H1 (cell line): ENCODE measurements at regions not wholly inside any gene's neighbourhood (a gene's known extent, or its start where the extent isn't known, plus 50 kb on each side); places are given as distances from the start of the nearest gene placed in this dataset.

ENCODE experiments used
- CTCF ChIA-PET: fragments of 300-600 bp; sonication (Branson Sonifier 250); formaldehyde crosslinking; loops from one replicate; lab custom pipeline; 2021; ENCODE audit not compliant: partially characterized antibody; lab: Charles Lee
- POLR2A ChIA-PET: fragments of 300-600 bp; sonication (Branson Sonifier 250); formaldehyde crosslinking; loops from one replicate; lab custom pipeline; 2021; ENCODE audit warnings: inconsistent platforms; ENCODE audit not compliant: partially characterized antibody; lab: Charles Lee
- DNase-seq, 2 experiments: peaks; one replicate each; pipeline versions ENCODE4 v3.0.0 to v3.0.0-alpha.2; 2010 to 2022; ENCODE audit warnings: low spot score in 2 of 2, low read depth in 1 of 2, mixed read lengths in 1 of 2
- FAIRE-seq: peaks from 2 replicates; lab custom pipeline; 2011; peaks lifted over from hg19 to GRCh38; lab: Jason Lieb, UNC
- H2AFZ ChIP-seq: 2 replicates; pipeline ENCODE4 v1.8.1; 2012; ENCODE audit warnings: low read length, inconsistent platforms
- H2AK5ac ChIP-seq: 2 replicates; pipeline ENCODE4 v1.6.1; 2013; ENCODE audit warnings: low read depth, low read length
- H2BK120ac ChIP-seq: replicated peaks from 2 replicates; pipeline ENCODE3; 2013; ENCODE audit warnings: low read depth, low read length, inconsistent platforms
- H2BK12ac ChIP-seq: 2 replicates; pipeline ENCODE4 v1.6.1; 2013; ENCODE audit warnings: low read depth, low read length
- H2BK15ac ChIP-seq: 2 replicates; pipeline ENCODE4 v1.6.1; 2013; ENCODE audit warnings: low read length
- H2BK20ac ChIP-seq: 2 replicates; pipeline ENCODE4 v1.6.1; 2013; ENCODE audit warnings: low read length
- H2BK5ac ChIP-seq: 2 replicates; pipeline ENCODE4 v1.6.1; 2013; ENCODE audit warnings: low read depth, low read length
- H3K14ac ChIP-seq: 2 replicates; pipeline ENCODE4 v1.6.1; 2013; ENCODE audit warnings: inconsistent platforms; ENCODE audit not compliant: insufficient read length
- H3K18ac ChIP-seq: 2 replicates; pipeline ENCODE4 v1.6.1; 2013; ENCODE audit warnings: low read length; ENCODE audit errors: extremely low read depth
- H3K23ac ChIP-seq: 2 replicates; pipeline ENCODE4 v1.6.1; 2013; ENCODE audit warnings: inconsistent platforms; ENCODE audit not compliant: insufficient read length
- H3K23me2 ChIP-seq: 2 replicates; pipeline ENCODE4 v1.6.1; 2013; ENCODE audit warnings: low read depth, low read length
- H3K27ac ChIP-seq: 2 replicates; pipeline ENCODE4 v1.6.1; 2011; ENCODE audit warnings: low read depth, low read length, inconsistent platforms
- H3K27me3 ChIP-seq, 4 experiments: replicated peaks in 1 of 4; 1 replicate in 1 of 4; 2 replicates in 3 of 4; pipeline versions ENCODE4 v1.6.1 to v1.8.1; 2011 to 2013; ENCODE audit warnings: low read length in 3 of 4, mild to moderate bottlenecking in 3 of 4, inconsistent platforms in 2 of 4, mixed read lengths in 2 of 4, moderate library complexity in 1 of 4; ENCODE audit not compliant: control insufficient read depth in 3 of 4, insufficient read depth in 3 of 4; ENCODE audit errors: extremely low read depth in 1 of 4
- H3K36me3 ChIP-seq, 4 experiments: 2 replicates each; pipeline versions ENCODE4 v1.6.1 to v1.8.1; 2011 to 2013; ENCODE audit warnings: mild to moderate bottlenecking in 4 of 4, low read length in 3 of 4, moderate library complexity in 2 of 4, control low read depth in 1 of 4, inconsistent platforms in 1 of 4; ENCODE audit not compliant: insufficient read depth in 4 of 4, control insufficient read depth in 2 of 4
- H3K4ac ChIP-seq: replicated peaks from 2 replicates; pipeline ENCODE3; 2013; ENCODE audit warnings: low read length, low read depth, mixed read lengths, inconsistent platforms; ENCODE audit not compliant: insufficient read length
- H3K4me1 ChIP-seq, 4 experiments: replicated peaks in 1 of 4; 1 replicate in 1 of 4; 2 replicates in 3 of 4; pipeline versions ENCODE4 v1.6.1 to v1.8.1; 2011 to 2013; ENCODE audit warnings: low read length in 3 of 4, inconsistent platforms in 2 of 4, mixed read lengths in 1 of 4; ENCODE audit not compliant: insufficient read depth in 4 of 4, control insufficient read depth in 3 of 4
- H3K4me2 ChIP-seq, 2 experiments: 2 replicates each; pipeline versions ENCODE4 v1.6.1 to v1.8.1; 2011 to 2013; ENCODE audit warnings: low read depth in 2 of 2, low read length in 2 of 2, control low read depth in 1 of 2, inconsistent platforms in 1 of 2, mild to moderate bottlenecking in 1 of 2; ENCODE audit not compliant: insufficient read depth in 1 of 2
- H3K4me3 ChIP-seq, 4 experiments: fragments of 200-600, 300-600 bp in 1 of 4; sonication (generic), shearing (Covaris generic), sonication (Bioruptor Twin) in 1 of 4; 2 replicates each; pipeline versions ENCODE4 v1.5.1 to v1.8.1; 2011 to 2016; ENCODE audit warnings: low read length in 4 of 4, low read depth in 3 of 4, control low read depth in 2 of 4, inconsistent platforms in 2 of 4, mild to moderate bottlenecking in 2 of 4, mixed read lengths in 1 of 4, moderate library complexity in 1 of 4; ENCODE audit not compliant: insufficient read depth in 2 of 4; ENCODE audit errors: extremely low read depth in 1 of 4
- H3K56ac ChIP-seq: replicated peaks from 2 replicates; pipeline ENCODE3; 2013; ENCODE audit warnings: low read depth, mild to moderate bottlenecking, mixed read lengths, low read length, inconsistent platforms; ENCODE audit not compliant: insufficient read length
- H3K79me1 ChIP-seq: 2 replicates; pipeline ENCODE4 v1.6.1; 2013; ENCODE audit warnings: low read depth, low read length, control low read depth
- H3K79me2 ChIP-seq, 2 experiments: 2 replicates each; pipeline versions ENCODE4 v1.6.1 to v1.8.1; 2012 to 2013; ENCODE audit warnings: low read length in 2 of 2, mild to moderate bottlenecking in 2 of 2, inconsistent platforms in 1 of 2; ENCODE audit not compliant: insufficient read depth in 2 of 2, control insufficient read depth in 1 of 2
- H3K9ac ChIP-seq, 4 experiments: replicated peaks in 1 of 4; 1 replicate in 1 of 4; 2 replicates in 3 of 4; pipeline versions ENCODE4 v1.6.1 to v1.8.1; 2011 to 2013; ENCODE audit warnings: low read depth in 3 of 4, low read length in 3 of 4, control low read depth in 2 of 4, mild to moderate bottlenecking in 2 of 4, moderate library complexity in 2 of 4, inconsistent platforms in 1 of 4; ENCODE audit errors: extremely low read depth in 1 of 4
- H3K9me3 ChIP-seq, 2 experiments: 2 replicates each; pipeline versions ENCODE4 v1.6.1 to v1.8.1; 2012 to 2013; ENCODE audit warnings: mild to moderate bottlenecking in 2 of 2, moderate library complexity in 2 of 2, control low read depth in 1 of 2, inconsistent platforms in 1 of 2, low read depth in 1 of 2, low read length in 1 of 2, mixed read lengths in 1 of 2; ENCODE audit not compliant: insufficient read depth in 2 of 2
- H4K20me1 ChIP-seq, 2 experiments: replicated peaks in 1 of 2; 2 replicates each; pipeline versions ENCODE3 to v1.8.1; 2011 to 2013; ENCODE audit warnings: inconsistent platforms in 2 of 2, low read length in 2 of 2, mild to moderate bottlenecking in 1 of 2; ENCODE audit not compliant: insufficient read depth in 2 of 2, control insufficient read depth in 1 of 2
- H4K5ac ChIP-seq: 2 replicates; pipeline ENCODE4 v1.6.1; 2013; ENCODE audit warnings: low read length, low read depth, mixed read lengths, inconsistent platforms; ENCODE audit not compliant: insufficient read length
- H4K8ac ChIP-seq: 2 replicates; pipeline ENCODE4 v1.8.0; 2013; ENCODE audit warnings: mild to moderate bottlenecking, moderate library complexity, low read length, inconsistent platforms; ENCODE audit not compliant: insufficient read depth; ENCODE audit errors: extremely low read depth
- H4K91ac ChIP-seq: replicated peaks from 2 replicates; pipeline ENCODE3; 2013; ENCODE audit warnings: low read length, mixed read lengths, inconsistent platforms; ENCODE audit not compliant: insufficient read length
- CTCF ChIP-seq, 3 experiments: IDR thresholded peaks; 1 replicate in 2 of 3; 2 replicates in 1 of 3; pipeline versions ENCODE4 v1.5.1 to v1.6.1; 2011; ENCODE audit warnings: low read length in 3 of 3, mild to moderate bottlenecking in 3 of 3, inconsistent platforms in 2 of 3, low read depth in 1 of 3, moderate library complexity in 1 of 3; ENCODE audit not compliant: insufficient read depth in 1 of 3; ENCODE audit errors: control extremely low read depth in 1 of 3
- E2F6 ChIP-seq: IDR thresholded peaks from 2 replicates; pipeline ENCODE4 v1.6.1; 2012; ENCODE audit warnings: inconsistent platforms
- SRF ChIP-seq: IDR thresholded peaks from 2 replicates; pipeline ENCODE4 v1.6.1; 2011; ENCODE audit warnings: mild to moderate bottlenecking, low read depth, low read length, moderate library complexity
- WGBS, 2 experiments: shearing (Covaris generic) in 1 of 2; methylation state at CpG; one replicate each; pipeline versions ENCODE4 v1.1.6 to v1.1.7; 2013 to 2015; ENCODE audit warnings: low lambda C conversion rate in 2 of 2, mixed read lengths in 2 of 2, inconsistent platforms in 1 of 2, low coverage in 1 of 2, missing lambda C conversion rate in 1 of 2; ENCODE audit not compliant: insufficient replicate concordance in 2 of 2, insufficient coverage in 1 of 2, insufficient read length in 1 of 2; ENCODE audit errors: extremely low coverage in 1 of 2, missing lambda C conversion rate in 1 of 2; 5-methylcytosine and 5-hydroxymethylcytosine counted together

GRCh38 chr18:2468051-2468450, 103.3 kb downstream of the METTL4 start:
- H2BK5ac ChIP-seq = no peak overlapping the region
- 91% methylated on average over 1 of the region's 1 CpG; no CpG with 5 or more reads in 1 of the 2 experiments for WGBS, 2 experiments

More at GRCh38 chr18:2468051-2468450, 103.3 kb downstream of the METTL4 start:
- no peak overlapping the region for H3K18ac ChIP-seq
- H2AFZ ChIP-seq = no peak overlapping the region
- H3K4me1 ChIP-seq = no peaks in the 10 kb centered on the region
- H3K14ac ChIP-seq = no peak overlapping the region
- H3K79me1 ChIP-seq = no peaks in the 10 kb centered on the region
- no peak overlapping the region for H3K23ac ChIP-seq
- ChIA-PET CTCF (interaction anchor here (0.7 kb wide), 1 partner anchor 74 kb away, joined by 5 read pairs; no protein-coding TSS in a partner anchor), POLR2A (no interaction called here)
- no peak overlapping the region for H2BK120ac ChIP-seq
- no peaks in the 10 kb centered on the region for H3K27me3 ChIP-seq
- no peak overlapping the region for H4K5ac ChIP-seq
- H3K9ac ChIP-seq = no peak overlapping the region
- H3K36me3 ChIP-seq = no peaks in the 10 kb centered on the region
- H4K91ac ChIP-seq = no peak overlapping the region
- no peak overlapping the region for H3K4ac ChIP-seq
- no peaks in the 10 kb centered on the region; a peak in 1 of 4 replicates for H3K9me3 ChIP-seq
- H4K8ac ChIP-seq = no peak overlapping the region
- TF ChIP-seq CTCF (IDR thresholded peaks at IDR 0.05; ENCODE audit: control extremely low read depth in 1 of 3, insufficient read depth in 1 of 3, low read depth in 1 of 3, low read length in 3 of 3) (no peak), SRF (no peak), E2F6 (no peak)
- H3K4me3 ChIP-seq = no peak overlapping the region
- no peaks in the 10 kb centered on the region for H3K23me2 ChIP-seq
- FAIRE-seq = no peak
- no peak overlapping the region for H2BK15ac ChIP-seq
- no peak overlapping the region for H2BK12ac ChIP-seq
- no peaks in the 10 kb centered on the region for H3K79me2 ChIP-seq
- no peak overlapping the region for H3K27ac ChIP-seq
- no peak overlapping the region for H2AK5ac ChIP-seq
- H3K4me2 ChIP-seq = no peak overlapping the region
- H4K20me1 ChIP-seq = no peaks in the 10 kb centered on the region
- no peak overlapping the region for H3K56ac ChIP-seq
- H2BK20ac ChIP-seq = no peak overlapping the region
- no peak for DNase-seq
